Amygdala (tissue), 56 donors: ENCODE measurements at regions not wholly inside any gene's neighbourhood (a gene's known extent, or its start where the extent isn't known, plus 50 kb on each side); places are given as distances from the start of the nearest gene placed in this dataset.
"Not testable (repeated sequence)": the region's sequence is repeated elsewhere in the genome, so short reads cannot be mapped to it uniquely, and the experiment has no call there.

Experiments used
- DNase-seq, 56 donors: peaks; one replicate each; lab custom pipeline; 2025; lab: John Stamatoyannopoulos, UW

- no peak for DNase-seq
These were observed 51.0 kb downstream of the POU3F3 start for GRCh38 chr2:104904889-104905288.

GRCh38 chr2:104909317-104909716, 55.4 kb downstream of the POU3F3 start:
- DNase-seq = no peak

- DNase-seq = no peak
These were observed 60.6 kb downstream of the POU3F3 start for GRCh38 chr2:104914509-104914908.

GRCh38 chr2:104915107-104915793, 61.3 kb downstream of the POU3F3 start:
- no peak for DNase-seq

GRCh38 chr2:104919127-104919526, 65.2 kb downstream of the POU3F3 start:
- peak in 3 of 56 donors; percentile 2 to 40 (median 2) for DNase-seq

GRCh38 chr2:104923665-104924064, 69.8 kb downstream of the POU3F3 start:
- DNase-seq = no peak

- peak in 36 of 56 donors; percentile 9 to 75 (median 46) for DNase-seq
These were observed 75.7 kb downstream of the POU3F3 start for GRCh38 chr2:104929663-104930062.

- no peak for DNase-seq
These were observed 76.8 kb downstream of the POU3F3 start for GRCh38 chr2:104930732-104931131.

GRCh38 chr2:104932243-104932642, 78.3 kb downstream of the POU3F3 start:
- no peak for DNase-seq

- DNase-seq = no peak
These were observed 79.4 kb downstream of the POU3F3 start for GRCh38 chr2:104933151-104933917.

GRCh38 chr2:104936527-104936926, 82.6 kb downstream of the POU3F3 start:
- DNase-seq = no peak

GRCh38 chr2:104938231-104938941, 84.5 kb downstream of the POU3F3 start:
- DNase-seq = peak in 9 of 56 donors; percentile 8 to 44 (median 21)

- DNase-seq = no peak
These were observed 85.8 kb downstream of the POU3F3 start for GRCh38 chr2:104939570-104940217.

- peak in 9 of 56 donors; percentile 6 to 47 (median 23) for DNase-seq
These were observed 90.6 kb downstream of the POU3F3 start for GRCh38 chr2:104944495-104944894.

GRCh38 chr2:104945121-104945520, 91.2 kb downstream of the POU3F3 start:
- DNase-seq = no peak

- DNase-seq = peak in 27 of 56 donors; percentile 6 to 70 (median 25)
These were observed 92.0 kb downstream of the POU3F3 start for GRCh38 chr2:104945866-104946265.

- not testable (repeated sequence) for DNase-seq
These were observed 90.4 kb upstream of the MRPS9 start for GRCh38 chr2:104947456-104947855.

- DNase-seq = no peak
These were observed 84.9 kb upstream of the MRPS9 start for GRCh38 chr2:104952976-104953375.

GRCh38 chr2:104965900-104966299, 72.0 kb upstream of the MRPS9 start:
- no peak for DNase-seq

GRCh38 chr2:104969564-104969963, 68.3 kb upstream of the MRPS9 start:
- no peak for DNase-seq

- DNase-seq = no peak
These were observed 62.5 kb upstream of the MRPS9 start for GRCh38 chr2:104975371-104975770.
